Stimulated activated CD8-positive, alpha-beta memory T cell treated with anti-CD3 and anti-CD28 coated beads, Interleukin-15, amount 100 ng/mL, for 1 hour (primary cell): ENCODE measurements at regions not wholly inside any gene's neighbourhood (a gene's known extent, or its start where the extent isn't known, plus 50 kb on each side); places are given as distances from the start of the nearest gene placed in this dataset.
A peak's percentile ranks its signal among the peaks of the same experiment; 100 is the strongest.
"Not testable (repeated sequence)": the region's sequence is repeated elsewhere in the genome, so short reads cannot be mapped to it uniquely, and the experiment has no call there.

Experiments used
- DNase-seq: peaks from one replicate; pipeline ENCODE4 v3.0.0-alpha.2; 2020; ENCODE audit warnings: low read depth

DNA sequence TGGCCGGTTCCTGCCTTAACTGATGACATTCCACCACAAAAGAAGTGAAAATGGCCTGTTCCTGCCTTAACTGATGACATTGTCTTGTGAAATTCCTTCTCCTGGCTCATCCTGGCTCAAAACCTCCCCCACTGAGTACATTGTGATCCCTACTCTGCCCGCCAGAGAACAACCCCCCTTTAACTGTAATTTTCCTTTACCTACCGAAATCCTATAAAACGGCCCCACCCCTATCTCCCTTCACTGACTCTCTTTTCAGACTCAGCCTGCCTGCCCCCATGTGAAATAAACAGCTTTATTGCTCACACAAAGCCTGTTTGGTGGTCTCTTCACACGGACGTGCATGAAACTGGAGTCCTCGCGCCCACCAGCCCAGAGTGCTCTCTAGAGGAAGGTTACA lies 166.5 kb downstream of the ADRA2C start:
- not testable (repeated sequence) for DNase-seq

DNA sequence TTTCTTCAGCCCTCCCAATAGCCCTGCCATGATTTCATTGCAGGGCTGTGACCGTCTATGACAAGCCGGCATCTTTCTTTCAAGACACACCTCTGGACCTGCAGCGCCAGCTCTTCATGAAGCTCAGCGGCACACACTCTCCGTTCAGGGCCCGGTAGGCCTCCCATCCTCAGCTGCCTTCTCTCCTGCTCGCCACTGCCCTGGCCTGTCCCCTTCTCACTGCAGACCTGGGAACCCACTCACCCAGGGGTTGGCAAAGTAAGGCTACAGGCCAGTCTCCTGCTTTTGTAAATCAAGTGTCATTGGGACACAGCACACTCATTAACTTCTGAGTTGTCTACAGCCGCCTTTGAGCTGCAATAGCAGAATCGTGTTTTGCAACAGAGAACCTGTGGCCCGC lies 169.2 kb downstream of the ADRA2C start:
- DNase-seq, result not testable (repeated sequence)

DNA sequence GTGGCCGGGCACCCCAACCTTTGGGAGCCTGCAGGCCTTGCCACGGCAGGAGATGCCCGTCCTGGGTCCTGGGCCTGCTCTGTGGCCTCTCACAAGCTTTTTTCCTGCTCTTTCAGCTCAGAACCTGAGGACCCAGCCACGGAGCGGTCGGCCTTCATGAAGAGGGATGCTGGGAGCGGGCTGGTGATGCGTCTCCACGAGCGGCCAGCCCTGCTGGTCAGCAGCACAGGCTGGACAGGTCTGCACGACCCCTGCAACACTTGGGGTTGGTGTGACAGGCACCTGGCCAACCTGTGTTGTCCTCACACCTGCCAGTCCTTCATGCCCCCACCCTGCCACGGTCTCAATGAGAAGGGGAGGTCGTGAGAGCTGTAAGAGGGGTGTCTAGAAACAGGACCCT lies 170.0 kb downstream of the ADRA2C start:
- DNase-seq, result no peak

DNA sequence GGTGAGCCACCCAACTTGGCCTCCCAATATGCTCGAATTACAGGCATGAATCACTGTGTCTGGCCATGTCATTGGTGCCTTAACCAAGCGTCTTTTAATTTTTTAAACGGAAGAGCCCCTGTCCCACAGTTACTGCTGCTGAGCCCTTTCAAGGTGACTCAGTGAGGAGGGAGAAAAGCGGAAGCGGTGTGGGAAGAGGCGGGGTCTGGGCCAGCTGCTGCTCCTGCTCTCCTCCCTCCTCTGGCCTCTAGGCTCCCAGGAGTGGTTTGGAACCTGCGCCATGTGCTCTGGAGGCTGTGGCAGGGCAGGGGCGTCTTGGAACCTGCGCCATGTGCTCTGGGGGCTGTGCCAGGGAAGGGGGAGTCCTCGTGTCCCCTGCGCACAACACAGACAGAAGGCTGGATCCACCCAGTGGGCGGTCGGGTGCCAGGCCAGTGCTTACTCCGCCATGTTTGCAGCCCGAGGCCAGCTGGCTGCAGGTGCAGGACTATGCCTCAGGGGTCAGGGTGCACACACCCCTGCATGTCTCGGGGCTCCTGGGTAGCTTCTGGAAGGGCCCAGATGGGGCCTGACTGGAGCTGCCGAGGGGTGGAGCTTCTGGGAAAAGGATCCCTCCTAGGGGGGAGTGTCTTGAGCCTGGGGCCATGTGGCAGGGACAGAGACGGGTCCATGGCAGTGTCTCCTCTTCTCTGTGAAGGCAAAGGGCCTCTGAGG lies 171.8 kb downstream of the ADRA2C start:
- not testable (repeated sequence) for DNase-seq

DNA sequence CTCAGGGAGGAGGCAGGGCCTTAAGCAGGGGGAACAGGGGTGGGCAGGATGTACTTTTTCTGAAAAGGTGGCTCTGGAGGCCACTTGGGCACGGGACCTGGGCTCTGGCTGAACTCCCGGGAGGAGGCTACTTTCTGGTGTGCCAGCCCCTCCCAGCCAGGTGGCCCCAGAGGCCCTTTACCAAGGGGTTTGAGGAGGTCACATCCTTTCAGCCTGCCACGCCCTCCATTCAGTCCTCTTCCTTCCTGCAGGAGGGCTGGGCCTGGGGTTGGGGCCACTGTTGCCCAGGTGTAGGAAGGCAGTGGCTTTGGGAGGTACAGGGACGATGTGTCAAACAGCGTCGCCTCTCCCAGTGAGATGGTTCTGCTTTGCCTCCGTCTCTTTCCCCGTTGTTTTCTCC lies 172.5 kb downstream of the ADRA2C start:
- DNase-seq, result not testable (repeated sequence)

DNA sequence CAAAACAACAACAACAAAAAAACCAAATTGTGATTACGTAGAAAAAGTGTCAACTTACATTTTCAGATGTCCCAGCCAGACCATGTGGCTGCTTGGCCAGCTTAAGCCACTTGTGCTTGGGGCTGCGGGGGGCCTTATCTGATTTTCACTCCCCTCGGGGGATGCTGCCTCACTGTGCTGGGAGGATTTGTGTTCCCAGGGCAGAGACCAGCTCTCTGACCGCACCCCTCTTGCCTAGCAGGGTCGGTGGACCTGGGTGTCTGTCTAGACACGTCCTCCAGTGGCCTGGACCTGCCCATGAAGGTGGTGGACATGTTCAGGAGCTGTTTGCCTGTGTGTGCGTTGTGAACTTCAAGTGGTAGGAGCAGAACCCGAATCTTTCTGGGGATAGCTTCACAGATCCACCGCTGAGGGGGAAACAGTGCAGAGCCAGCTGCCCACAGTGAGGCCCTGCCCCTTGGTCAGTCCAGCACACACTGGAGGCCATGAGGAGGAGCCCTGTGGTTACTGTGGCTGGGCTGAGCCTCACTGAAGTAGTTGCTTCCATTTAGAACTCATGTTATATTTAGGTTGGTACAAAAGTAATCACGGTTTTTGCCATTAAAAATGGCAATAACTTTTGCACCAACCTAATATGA lies 173.9 kb downstream of the ADRA2C start:
- DNase-seq, result not testable (repeated sequence)

DNA sequence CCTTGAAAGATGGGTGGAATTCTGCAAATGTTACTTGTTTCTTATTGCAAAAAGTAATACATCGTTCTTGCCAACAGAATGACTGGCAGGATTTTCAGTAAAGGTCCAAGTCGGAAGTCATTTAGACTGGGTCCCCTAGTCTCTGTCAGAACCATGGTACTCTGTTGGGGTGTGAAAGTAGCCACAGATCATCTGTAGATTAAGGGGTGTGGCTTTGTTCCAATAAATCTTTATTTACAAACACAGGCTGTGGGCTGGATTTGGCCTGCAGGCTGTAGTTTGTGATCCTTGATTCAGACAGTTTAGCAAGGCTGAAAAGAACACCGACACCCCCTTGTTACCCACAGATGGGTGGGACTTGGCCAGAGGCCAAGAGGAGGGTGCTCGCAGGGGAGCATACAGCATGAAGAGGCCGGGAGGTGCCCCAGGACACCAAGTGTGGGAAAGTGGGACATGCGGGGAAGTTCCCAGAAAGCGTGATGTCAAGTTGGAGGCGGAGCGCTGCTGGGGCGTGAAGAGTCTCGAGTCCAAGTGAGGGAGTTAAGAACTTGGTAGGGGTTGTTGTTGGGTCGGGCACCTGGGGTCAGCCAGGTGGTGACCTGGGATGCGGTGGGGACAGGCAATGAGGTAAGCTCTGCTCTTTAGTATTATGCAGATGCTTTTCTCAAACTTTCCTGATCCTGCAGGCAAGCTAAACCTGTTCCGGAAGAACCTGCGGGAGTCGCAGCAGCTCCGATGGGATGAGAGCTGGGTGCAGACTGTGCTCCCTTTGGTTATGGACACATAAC lies 175.7 kb downstream of the ADRA2C start:
- not testable (repeated sequence) for DNase-seq

DNA sequence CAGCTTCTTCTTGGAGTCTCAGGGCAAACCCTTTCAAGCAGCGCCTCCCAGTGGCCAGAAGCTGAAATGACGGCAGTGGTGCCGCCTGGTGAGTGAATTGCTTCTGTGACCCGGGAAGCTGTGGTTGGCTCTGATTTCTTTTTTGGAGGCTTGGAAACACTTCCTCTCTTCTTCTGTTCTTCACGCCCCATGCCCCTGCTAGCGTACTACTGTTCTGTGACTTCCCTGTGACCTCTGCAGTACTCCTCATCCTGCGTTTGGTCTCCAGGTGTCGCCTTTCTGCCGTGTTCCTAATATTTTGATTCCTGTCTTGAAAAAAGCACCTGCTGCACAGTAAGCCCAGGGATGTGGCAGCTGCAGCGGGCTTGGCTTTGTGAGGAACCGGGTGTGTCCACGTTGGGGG lies 176.4 kb downstream of the ADRA2C start:
- not testable (repeated sequence) for DNase-seq

DNA sequence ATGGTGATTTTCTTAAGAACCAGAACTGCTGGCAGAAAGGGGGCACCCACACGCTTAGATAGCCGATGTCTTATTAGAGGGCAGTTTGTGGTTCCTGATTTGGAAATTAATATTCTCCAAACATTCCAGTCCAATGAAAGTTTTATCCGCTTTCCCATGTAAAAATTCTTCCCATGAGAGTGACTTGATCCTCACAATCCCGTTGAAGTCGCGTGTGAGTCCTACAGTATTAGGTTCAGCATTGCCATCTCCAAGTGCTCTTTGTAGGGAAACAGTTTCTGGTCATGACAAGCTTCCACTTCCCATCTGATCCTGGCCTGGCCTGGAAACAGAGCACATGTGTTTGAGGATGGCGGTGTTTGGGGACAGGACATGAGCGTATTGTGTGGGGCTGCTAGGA lies 176.9 kb downstream of the ADRA2C start:
- DNase-seq, result not testable (repeated sequence)

DNA sequence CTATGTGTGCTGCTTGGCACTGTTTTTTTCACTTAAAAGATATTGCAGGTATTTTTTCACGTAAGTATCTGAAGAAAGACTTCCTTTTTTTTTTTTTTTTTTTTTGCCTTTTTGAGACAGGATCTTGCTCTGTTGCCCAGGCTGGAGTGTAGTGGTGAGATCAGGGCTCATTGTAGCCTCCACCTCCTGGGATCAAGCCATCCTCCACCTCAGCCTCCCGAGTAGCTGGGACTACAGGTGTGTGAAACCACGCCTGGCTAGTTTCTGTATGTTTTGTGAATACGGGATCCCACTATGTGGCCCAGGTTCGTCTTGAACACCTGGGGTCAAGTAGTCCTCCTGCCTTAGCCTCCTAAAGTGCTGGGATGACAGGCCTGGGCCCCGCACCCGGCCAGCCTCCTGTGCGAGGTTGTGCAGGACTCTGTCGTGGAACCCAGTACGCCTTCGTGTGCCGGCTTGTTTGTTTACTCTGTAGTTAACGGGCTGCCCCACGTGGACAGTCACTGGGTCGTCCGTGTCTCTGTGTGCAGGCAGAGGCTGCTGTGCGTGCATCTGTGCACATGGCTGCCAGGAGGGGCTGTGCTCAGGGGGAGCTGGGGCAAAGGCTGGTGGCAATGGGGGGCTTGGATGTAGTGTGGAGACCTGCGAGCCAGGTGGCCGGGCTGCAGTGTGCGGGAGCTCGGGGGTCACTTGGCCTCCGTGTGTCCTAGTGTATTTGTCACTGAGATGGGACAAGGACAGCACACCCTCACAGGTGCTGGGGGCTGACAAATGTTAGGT lies 179.5 kb downstream of the ADRA2C start:
- no peak for DNase-seq

DNA sequence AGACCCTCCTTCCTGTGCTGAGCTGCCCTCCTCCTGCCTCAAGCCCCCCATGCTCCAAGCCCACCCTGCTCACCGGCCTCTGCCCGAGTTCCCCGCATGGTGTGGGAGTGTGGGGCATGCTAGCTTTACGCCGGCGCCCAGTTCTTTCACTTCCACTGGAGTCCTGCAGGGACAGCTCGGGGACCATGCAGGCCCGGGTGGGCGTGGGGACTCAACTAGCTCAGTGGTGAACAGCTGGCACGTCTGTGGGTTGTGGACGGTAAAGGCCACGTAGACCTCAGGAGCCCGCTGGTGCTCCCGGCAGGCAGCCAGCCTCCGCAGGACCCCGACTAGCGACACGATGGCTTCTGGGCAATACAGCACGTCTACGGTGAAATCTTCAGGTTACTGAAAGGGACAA lies 180.4 kb downstream of the ADRA2C start:
- not testable (repeated sequence) for DNase-seq

DNA sequence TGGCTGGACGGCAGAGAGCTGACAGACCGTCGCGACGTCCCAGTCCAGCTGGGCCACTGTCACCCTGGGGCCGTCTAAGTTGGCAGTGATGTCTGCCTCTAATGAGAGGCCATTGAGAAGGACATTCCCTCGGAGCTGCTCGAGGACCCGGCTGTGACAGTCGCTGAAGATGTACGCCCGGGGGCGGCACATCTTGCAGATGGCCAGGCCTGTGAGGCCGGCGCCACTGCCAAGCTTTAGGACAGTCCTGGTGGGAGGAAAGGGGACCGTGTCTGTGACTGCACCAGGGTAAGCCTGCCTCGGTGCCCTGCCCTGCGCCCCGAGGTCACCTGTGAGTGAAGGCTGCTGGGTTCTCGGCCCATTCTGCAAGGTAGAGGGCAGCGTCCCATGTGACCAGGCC lies 181.6 kb downstream of the ADRA2C start:
- DNase-seq, result not testable (repeated sequence)

DNA sequence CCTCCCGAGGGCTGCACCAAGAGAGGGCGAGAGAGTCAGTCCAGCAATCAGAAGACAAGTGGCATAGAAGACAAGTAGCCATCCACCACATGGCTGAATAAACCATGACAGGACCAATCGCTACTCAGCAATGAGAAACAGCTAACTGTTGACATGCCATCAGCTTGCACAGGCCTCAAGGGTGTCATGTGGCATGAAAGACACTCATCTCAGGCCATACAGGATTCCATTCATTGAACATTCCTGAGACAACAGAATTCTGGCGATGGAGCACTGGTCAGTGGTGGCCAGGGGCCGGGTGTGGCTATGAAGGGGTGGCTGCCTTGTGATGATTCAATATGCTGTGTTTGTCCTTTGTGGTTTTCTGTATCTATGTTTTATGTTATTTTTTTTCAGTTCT lies 182.0 kb downstream of the ADRA2C start:
- DNase-seq, result not testable (repeated sequence)

DNA sequence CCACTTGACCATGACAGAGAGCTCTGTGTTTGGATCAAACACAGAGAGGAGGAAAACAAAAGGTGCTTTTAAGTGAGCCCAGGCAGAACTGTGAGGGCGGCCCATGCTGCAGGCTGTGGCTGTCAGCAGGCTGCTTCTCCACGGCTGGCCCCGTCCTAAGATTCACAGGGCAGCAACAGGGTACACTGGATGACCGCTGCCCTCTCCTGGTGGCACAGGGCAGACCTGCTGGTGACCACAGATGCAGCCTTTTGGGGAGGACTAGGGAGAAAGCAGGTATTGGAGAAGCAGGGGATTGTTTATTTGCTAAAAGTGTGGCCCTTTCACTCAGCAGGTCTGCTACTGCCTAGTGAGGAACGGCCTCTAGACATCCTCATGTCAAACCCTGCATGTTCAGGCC lies 183.7 kb downstream of the ADRA2C start:
- DNase-seq, result not testable (repeated sequence)

DNA sequence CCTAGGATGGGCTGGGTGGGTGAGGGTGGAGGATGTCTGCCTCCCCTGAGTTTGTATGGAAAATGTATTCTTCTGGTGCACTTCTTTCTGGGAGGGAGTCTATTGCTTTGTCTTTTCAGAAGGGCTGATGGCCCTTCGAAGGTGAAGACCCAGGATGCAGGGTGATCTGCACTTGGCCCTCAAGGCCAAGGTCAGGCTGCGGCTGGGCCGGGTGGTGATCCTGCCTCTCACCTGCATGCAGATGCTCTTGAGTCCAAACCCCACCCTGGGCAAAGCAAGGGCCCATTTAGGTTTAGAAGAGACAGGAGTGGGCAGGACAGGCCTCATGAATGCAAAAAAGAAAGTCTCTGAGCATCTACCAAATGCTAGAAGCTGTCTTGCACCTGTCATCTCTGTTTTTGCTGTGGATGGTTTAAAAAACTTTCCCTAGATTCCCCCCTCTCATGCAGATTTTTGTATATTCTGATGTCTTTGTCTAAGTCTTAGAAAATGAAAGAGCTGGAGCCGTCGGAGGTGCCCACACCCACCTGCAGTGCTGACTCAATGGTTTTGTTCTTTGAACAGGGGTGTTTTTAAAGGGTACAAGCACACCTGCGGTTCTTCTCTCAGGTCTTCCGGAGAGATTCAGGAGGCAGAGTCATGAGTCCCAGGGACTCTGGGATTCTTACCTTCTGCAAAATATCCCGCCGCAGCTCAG lies 186.4 kb downstream of the ADRA2C start:
- not testable (repeated sequence) for DNase-seq

DNA sequence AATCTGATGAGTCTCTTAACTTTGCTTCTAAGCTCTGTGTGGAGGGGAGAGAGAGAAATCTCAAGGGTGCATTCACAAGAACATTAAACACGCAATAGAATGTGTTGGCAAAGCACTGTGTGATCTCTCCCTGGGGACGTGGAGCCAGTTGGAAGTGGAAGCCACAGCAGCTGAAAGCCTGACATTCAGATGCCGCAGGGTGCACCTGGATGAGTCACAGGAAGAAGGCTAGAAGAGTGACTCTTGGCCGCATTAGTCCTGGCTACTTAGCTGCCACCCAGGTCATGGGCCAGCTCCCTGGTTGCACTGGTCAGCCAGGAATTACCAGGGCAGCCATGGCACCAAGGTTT lies 186.9 kb downstream of the ADRA2C start:
- DNase-seq, result not testable (repeated sequence)

DNA sequence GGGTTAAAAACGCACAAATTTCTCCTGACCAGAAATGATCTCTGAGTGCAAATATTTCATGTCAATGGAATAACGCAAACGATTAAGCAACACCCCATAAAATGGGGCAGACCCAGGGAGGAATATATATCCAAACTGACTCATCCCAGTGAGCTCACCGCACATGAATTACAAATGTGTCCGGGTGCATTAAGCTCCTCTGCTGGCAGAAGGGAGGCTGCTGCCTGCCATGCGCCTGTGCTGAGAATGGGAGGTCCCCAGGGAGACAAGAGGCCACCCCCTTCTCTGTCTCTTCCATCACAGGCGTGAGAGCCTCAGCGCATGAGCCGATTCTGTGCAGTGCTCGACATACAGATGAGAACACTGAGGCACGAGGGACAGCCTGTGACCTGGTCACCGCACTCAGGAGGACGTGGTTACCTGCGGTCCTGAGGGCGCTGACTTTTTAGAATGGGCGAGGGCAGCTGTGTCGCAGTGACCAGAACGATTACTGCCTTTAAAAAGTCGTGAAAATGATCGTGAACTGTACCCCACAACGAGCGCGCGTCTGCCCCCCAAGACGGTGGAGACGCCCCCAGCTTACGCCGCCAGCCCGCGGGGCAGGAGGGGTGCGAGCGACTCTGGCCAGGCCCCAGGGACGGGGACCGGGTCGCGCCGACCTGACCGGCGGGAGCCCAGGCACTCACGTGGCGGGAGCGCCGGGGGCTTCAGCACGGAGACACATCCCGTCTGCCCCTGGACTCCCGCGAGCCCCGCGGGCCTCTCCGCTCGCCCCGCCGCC lies 188.5 kb downstream of the ADRA2C start:
- peak; percentile 30 for DNase-seq

DNA sequence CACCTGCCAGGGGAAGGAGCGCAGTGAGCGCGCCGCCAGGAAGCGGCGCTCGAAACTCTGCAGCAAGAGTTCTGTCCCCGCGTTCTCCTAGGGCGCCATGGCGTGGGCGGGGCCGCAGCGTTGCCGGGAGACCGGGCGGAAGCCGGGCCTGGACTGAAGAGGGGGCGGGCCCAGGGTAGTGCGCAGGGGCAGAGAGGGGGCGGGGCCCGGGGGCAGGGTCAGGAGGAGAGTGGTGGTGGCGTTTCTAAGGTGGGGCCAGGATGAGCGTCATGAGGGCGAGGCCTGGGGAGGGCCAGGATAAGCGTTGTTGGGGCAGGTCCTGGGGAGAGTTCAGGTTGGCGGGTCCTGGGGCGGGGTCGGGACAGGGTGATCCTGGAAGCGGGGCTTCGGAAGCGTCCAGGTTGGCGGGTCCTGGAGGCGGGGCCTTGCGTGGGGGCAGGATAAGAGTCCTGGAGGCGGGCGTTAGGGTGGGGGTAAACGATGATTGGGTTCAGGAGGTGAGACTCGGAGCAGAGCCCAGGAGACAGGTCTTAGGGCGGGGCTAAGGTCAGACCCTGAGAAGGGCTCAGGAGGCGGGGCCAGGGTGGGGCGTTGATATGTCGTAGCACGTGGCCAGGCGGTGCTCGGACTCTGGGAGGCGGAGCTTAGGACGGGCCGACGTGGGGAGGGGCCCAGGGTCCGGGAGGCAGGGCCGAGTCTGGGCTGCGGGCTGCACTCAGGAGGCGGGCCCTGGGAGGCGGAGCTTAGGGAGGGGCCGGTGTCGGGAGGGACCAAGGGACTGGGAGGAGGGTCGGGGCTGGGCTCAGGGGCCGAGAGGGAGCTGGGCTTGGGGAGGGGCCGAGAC lies 189.4 kb downstream of the ADRA2C start:
- DNase-seq, result peak; percentile 98

DNA sequence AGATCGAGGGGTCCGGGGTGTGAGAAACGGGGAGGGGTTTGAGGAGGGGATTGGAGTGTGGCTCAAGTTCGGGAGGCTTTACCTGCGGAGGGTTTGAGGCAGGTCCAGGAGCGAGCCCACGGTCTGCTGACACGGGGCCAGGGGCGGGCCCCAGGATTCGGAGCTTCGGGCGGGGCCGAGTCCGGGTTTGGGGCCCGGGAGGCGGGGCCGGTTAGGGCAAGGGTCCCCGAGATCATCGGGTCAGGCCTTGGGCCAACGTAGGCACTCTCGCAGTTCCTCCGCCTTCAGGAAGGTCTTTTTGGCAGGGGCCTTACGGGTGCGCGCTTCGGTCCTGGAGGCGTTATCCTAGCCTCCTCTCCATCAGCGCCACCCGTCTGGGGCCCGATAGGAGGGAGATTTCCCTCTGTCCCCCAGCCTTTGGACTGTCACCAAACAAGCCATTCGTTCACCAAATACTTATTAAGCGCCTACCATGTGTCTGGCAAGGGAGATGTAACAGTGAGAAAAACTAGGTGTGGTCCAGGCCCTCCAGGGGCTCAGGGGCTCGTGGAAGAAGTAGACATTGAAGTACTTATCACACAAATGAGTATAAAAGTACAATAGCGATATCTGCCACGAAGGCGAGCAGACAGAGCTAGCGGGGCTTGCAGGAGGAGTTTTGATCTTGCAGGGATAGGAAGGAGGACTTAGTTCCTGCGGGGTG lies 190.1 kb downstream of the ADRA2C start:
- not testable (repeated sequence) for DNase-seq
